ENCODE measurements at regions not wholly inside any gene's neighbourhood (a gene's known extent, or its start where the extent isn't known, plus 50 kb on each side); places are given as distances from the start of the nearest gene placed in this dataset.

DNA sequence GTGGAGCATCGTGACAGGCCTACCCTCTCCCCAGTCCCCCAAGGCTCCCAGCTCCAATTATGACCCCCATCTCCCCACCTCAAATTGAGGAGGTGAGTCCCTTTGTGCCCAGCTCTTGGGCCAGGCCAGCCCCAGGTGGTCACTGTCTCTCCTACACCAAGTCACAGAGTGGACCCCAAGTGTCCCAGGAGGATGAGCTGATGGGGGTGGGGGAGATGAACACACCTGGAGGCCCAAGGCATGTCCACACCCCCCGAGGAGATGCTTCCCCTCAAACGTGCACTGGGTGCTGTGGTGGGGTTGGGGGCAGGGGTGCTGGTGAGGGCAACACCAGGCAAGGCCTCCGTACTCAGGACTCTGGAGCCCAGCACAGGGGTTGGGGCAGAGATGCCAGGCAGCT, 73.2 kb downstream of the RBFOX3 start:
- TF ChIP-seq TAF1 (IDR thresholded peaks at IDR 0.05; ENCODE audit: low read depth) (no peak), RAD21 (IDR thresholded peaks at IDR 0.05; ENCODE audit: low read depth) (no peak), TCF12 (IDR thresholded peaks at IDR 0.05; ENCODE audit: low read depth) (no peak), CEBPB (IDR thresholded peaks at IDR 0.05) (no peak), EGR1 (IDR thresholded peaks at IDR 0.05) (no peak), CREB1 (IDR thresholded peaks at IDR 0.05; ENCODE audit: low read depth) (no peak)
- TF ChIP-seq, protein P1, sequence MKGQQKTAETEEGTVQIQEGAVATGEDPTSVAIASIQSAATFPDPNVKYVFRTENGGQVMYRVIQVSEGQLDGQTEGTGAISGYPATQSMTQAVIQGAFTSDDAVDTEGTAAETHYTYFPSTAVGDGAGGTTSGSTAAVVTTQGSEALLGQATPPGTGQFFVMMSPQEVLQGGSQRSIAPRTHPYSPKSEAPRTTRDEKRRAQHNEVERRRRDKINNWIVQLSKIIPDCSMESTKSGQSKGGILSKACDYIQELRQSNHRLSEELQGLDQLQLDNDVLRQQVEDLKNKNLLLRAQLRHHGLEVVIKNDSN (IDR thresholded peaks at IDR 0.05) = no peak
- TF ChIP-seq, protein P2, sequence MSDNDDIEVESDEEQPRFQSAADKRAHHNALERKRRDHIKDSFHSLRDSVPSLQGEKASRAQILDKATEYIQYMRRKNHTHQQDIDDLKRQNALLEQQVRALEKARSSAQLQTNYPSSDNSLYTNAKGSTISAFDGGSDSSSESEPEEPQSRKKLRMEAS (IDR thresholded peaks at IDR 0.05) = no peak
- TF ChIP-seq, protein P3, sequence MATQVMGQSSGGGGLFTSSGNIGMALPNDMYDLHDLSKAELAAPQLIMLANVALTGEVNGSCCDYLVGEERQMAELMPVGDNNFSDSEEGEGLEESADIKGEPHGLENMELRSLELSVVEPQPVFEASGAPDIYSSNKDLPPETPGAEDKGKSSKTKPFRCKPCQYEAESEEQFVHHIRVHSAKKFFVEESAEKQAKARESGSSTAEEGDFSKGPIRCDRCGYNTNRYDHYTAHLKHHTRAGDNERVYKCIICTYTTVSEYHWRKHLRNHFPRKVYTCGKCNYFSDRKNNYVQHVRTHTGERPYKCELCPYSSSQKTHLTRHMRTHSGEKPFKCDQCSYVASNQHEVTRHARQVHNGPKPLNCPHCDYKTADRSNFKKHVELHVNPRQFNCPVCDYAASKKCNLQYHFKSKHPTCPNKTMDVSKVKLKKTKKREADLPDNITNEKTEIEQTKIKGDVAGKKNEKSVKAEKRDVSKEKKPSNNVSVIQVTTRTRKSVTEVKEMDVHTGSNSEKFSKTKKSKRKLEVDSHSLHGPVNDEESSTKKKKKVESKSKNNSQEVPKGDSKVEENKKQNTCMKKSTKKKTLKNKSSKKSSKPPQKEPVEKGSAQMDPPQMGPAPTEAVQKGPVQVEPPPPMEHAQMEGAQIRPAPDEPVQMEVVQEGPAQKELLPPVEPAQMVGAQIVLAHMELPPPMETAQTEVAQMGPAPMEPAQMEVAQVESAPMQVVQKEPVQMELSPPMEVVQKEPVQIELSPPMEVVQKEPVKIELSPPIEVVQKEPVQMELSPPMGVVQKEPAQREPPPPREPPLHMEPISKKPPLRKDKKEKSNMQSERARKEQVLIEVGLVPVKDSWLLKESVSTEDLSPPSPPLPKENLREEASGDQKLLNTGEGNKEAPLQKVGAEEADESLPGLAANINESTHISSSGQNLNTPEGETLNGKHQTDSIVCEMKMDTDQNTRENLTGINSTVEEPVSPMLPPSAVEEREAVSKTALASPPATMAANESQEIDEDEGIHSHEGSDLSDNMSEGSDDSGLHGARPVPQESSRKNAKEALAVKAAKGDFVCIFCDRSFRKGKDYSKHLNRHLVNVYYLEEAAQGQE (IDR thresholded peaks at IDR 0.05; ENCODE audit: low read depth) = no peak
